Uterus (tissue), 2 donors: ENCODE measurements at regions not wholly inside any gene's neighbourhood (a gene's known extent, or its start where the extent isn't known, plus 50 kb on each side); places are given as distances from the start of the nearest gene placed in this dataset.

Source experiments
- POLR2A ChIP-seq, 2 donors: fragments of 450-650 bp; IDR thresholded peaks; one replicate each; pipeline ENCODE4 v1.6.1; 2016; ENCODE audit warnings: antibody characterized with exemption in 2 of 2, mild to moderate bottlenecking in 1 of 2, moderate library complexity in 1 of 2
- TF ChIP-seq, protein P1 (sequence below), 4 experiments: fragments of 200-600 bp in 2 of 4; fragments of 450-650 bp in 2 of 4; sonication (generic) in 2 of 4; IDR thresholded peaks; one replicate each; pipeline ENCODE4 v1.5.1; 2016 to 2019; ENCODE audit warnings: antibody characterized with exemption in 4 of 4, mild to moderate bottlenecking in 2 of 4, moderate library complexity in 1 of 4

DNA sequence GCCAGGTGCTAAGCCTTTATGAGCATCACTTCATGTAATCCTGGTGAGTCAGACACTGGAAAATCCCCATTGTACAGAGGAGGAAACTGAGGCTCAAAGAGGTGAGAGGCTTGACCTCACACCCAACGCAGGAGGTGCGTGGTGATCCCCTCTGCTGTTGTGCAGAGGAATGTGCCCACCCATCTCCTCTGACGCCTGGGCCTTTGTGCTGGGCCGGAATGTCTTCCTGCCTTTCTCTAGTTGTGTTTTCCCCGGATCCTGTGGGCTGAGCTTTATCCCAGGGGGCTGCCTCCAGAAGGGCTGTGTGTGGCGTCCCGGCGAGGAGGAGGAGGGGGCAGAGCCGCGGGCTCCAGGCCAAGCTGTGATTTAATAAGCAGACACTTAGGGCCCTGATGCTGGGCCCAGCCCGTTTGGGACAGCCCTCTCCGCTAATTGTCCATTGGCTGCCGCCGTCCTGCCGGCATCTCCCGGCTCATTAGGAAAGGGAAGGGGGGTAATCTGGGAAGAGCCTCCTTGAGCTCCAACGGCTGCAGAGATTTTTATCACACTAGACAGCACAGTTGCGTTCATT lies 653.6 kb downstream of the MED13L start:
- TF ChIP-seq, protein P1, sequence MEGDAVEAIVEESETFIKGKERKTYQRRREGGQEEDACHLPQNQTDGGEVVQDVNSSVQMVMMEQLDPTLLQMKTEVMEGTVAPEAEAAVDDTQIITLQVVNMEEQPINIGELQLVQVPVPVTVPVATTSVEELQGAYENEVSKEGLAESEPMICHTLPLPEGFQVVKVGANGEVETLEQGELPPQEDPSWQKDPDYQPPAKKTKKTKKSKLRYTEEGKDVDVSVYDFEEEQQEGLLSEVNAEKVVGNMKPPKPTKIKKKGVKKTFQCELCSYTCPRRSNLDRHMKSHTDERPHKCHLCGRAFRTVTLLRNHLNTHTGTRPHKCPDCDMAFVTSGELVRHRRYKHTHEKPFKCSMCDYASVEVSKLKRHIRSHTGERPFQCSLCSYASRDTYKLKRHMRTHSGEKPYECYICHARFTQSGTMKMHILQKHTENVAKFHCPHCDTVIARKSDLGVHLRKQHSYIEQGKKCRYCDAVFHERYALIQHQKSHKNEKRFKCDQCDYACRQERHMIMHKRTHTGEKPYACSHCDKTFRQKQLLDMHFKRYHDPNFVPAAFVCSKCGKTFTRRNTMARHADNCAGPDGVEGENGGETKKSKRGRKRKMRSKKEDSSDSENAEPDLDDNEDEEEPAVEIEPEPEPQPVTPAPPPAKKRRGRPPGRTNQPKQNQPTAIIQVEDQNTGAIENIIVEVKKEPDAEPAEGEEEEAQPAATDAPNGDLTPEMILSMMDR (IDR thresholded peaks at IDR 0.05), result no peak
- TF ChIP-seq POLR2A (IDR thresholded peaks at IDR 0.05), result no peak
